Vagina (tissue), 2 donors: ENCODE measurements at regions not wholly inside any gene's neighbourhood (a gene's known extent, or its start where the extent isn't known, plus 50 kb on each side); places are given as distances from the start of the nearest gene placed in this dataset.
"Not testable (repeated sequence)": the region's sequence is repeated elsewhere in the genome, so short reads cannot be mapped to it uniquely, and the experiment has no call there.

Experiments
- CTCF ChIP-seq, 3 experiments: fragments of 450-650 bp in 2 of 3; fragments of 200-600 bp in 1 of 3; sonication (generic) in 1 of 3; IDR thresholded peaks; one replicate each; pipeline ENCODE4 v1.5.1; 2017 to 2019; ENCODE audit warnings: antibody characterized with exemption in 3 of 3, mild to moderate bottlenecking in 2 of 3, moderate library complexity in 2 of 3
- POLR2A ChIP-seq, 2 donors: fragments of 450-650 bp; IDR thresholded peaks; one replicate each; pipeline ENCODE4 v1.6.1; 2017; ENCODE audit warnings: antibody characterized with exemption in 2 of 2, mild to moderate bottlenecking in 2 of 2, moderate library complexity in 2 of 2

- TF ChIP-seq POLR2A, CTCF (IDR thresholded peaks at IDR 0.05): not testable (repeated sequence)
Measured at GRCh38 chr4:20003836-20004558, 247.7 kb upstream of the SLIT2 start.
